IPS DF 4.7 (cell line): ENCODE measurements at regions not wholly inside any gene's neighbourhood (a gene's known extent, or its start where the extent isn't known, plus 50 kb on each side); places are given as distances from the start of the nearest gene placed in this dataset.

Source experiments
- DNase-seq: peaks from one replicate; pipeline ENCODE4 v3.0.0-alpha.2; 2013; ENCODE audit warnings: low spot score; ENCODE audit errors: extremely low read depth

GRCh38 chr2:150417278-150417677, 70.2 kb downstream of the RND3 start:
- no peak for DNase-seq

- no peak for DNase-seq
Observed at GRCh38 chr2:150415022-150415421, 72.4 kb downstream of the RND3 start.

DNA sequence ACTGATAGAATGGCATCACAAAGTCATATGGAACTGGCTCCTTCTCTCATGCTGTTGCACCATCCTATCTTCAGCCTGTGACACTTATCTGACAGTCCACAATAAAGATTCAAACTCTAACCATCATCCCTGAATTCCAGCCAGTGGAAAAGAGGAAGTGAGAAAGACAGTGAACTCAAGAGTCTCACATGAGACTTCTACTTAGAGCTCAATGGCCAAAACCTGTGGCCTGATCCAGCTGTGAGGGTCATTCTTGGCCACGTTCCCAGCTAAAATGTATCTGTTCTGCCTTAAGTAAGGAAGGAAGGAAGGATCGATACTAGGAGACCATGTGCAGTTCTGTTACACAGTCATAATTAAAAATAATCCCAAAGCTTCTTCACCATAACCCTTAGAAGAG, 73.6 kb downstream of the RND3 start:
- DNase-seq, result no peak

DNA sequence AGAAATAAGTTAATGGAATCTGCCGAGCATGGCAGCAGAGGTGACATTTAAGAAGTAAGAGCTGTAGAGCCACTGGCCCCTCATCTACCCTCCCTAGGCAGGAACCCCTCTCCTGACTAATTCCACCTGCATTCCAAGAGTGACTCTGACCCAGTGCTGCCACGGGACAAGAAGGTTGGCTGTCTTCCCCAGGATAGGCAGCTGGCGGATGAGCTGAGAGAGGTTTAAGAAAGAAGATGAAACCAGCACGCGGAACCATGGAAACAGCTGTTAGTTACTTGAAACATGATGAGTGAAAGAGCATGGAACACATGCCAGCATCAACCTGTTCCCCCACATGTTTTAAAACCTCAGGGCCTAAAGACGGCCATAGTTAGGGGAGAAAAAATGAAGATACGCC, 74.1 kb downstream of the RND3 start:
- DNase-seq, result no peak

DNA sequence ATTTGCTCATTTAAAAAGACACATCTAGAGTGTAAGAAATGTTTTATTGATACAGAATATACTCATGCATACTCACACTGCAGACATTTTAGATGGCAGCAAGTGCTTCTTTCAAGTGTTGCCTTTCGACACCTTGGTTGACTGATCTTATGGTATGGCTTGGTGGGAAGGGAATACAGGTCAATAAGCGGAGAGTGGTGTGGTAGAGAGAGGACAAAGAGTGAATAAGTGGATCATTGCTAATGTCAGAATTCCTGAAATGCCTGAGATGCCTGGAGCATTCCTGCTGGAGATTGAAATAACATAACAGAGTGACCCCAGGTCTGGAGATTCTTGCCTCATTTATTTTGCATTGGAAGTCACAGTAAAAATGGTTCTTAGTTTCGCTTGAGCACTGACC, 76.7 kb downstream of the RND3 start:
- DNase-seq, result peak; percentile 91

- no peak for DNase-seq
Observed at GRCh38 chr2:150409196-150409595, 78.3 kb downstream of the RND3 start.

DNA sequence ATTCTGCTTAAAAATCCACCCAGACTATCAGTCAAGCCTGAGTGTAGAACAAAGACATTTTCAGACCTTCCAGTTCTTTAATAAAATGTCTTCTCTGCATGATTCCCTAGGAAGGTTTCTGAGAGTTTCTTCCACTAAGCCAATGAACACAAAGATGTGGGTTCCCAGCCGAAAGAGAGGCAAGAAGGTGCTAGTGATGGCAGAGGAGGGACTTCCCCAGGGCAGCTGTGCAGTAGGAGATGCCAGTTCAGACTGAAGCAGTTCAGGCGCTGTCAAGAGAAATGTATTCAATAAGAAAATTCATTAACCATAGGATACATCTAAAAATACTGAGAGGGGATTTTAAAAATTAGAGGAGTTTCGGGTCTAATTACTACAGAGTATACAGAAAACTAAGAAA, 83.3 kb downstream of the RND3 start:
- no peak for DNase-seq

- no peak for DNase-seq
Observed at GRCh38 chr2:150403457-150403856, 84.0 kb downstream of the RND3 start.

- no peak for DNase-seq
Observed at GRCh38 chr2:150402953-150403352, 84.5 kb downstream of the RND3 start.

DNA sequence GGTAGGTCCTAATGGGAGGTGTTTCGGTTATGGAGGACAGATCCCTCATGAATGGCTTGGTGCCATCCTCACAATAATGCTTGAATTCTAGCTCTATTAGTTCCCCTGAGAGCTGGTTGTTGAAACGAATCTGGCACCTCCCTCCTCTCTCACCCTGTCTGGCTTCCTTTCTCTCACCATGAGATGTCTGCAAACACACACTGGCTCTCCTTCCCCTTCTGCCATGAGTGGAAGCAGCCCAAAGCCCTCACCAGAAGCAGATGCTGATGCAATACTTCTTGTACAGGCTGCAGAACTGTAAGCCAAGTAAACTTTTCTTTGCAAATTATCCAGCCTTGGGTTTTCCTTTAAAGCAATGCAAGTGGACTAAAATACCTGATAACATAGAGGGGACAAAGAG, 86.6 kb downstream of the RND3 start:
- no peak for DNase-seq

DNA sequence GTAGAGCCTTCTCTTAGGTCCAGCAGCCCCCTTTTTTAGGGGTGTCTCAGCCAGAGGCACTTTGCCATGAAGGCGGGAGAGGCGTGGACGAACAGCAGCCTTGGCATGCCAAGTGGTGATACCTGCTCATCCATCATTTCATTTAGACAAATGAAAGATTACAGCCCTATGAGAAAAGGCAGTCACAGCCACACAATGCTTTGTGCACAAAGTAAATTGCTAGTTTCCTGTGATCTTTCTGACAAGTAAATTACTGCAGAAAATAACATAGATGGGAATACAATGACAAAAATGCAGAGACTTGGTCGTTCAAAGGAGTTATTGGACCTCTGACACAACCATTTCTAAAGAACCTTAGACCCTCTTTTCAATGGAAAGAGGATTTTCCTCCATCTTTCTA, 94.9 kb downstream of the RND3 start:
- no peak for DNase-seq

- no peak for DNase-seq
Observed at GRCh38 chr2:150391779-150392178, 95.7 kb downstream of the RND3 start.

- no peak for DNase-seq
Observed at GRCh38 chr2:150389447-150389846, 98.0 kb downstream of the RND3 start.

- DNase-seq, result no peak
Observed at GRCh38 chr2:150388289-150388625, 99.2 kb downstream of the RND3 start.

GRCh38 chr2:150387586-150388288, 99.7 kb downstream of the RND3 start:
- DNase-seq, result no peak

GRCh38 chr2:150385211-150385610, 102.3 kb downstream of the RND3 start:
- DNase-seq, result no peak

GRCh38 chr2:150383587-150383986, 103.9 kb downstream of the RND3 start:
- no peak for DNase-seq

- no peak for DNase-seq
Observed at GRCh38 chr2:150379166-150379565, 108.3 kb downstream of the RND3 start.

GRCh38 chr2:150378686-150379085, 108.8 kb downstream of the RND3 start:
- DNase-seq, result no peak

DNA sequence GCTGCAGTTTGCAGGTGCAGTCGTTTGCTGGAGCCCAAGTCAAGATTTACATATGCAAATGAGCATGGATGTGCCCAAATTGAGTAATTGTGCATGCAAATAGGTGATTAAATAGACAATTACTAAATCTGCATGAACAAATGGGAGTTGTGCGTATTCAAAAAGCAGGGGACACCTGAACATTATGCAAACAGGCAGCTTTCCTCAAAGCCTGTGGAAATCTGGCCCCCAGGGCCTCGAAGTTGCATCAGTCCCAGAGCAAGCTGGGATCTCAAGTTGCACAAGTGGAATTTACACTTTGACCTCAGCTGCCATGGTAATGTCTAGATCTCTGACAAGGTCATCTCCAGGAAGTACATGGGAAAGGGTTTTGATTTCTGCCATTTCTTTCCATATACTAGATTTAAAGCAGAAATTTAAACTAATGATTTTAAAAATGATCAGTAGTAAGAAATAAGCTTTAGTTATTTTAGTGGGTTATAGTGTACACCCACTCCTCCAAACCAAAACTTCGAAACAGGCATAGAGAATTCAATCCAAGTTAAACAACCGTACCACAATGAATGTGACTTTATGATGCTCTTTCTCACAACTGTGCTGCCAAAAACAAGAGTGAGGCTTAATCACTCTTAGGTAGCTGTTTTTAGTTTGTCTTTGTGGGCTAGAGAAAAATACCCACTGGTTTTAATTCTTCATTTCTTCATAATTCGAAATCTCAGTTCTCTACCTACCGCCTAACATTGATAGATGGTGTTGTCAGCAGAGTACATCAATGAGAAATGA, 110.7 kb downstream of the RND3 start:
- DNase-seq, result no peak

DNA sequence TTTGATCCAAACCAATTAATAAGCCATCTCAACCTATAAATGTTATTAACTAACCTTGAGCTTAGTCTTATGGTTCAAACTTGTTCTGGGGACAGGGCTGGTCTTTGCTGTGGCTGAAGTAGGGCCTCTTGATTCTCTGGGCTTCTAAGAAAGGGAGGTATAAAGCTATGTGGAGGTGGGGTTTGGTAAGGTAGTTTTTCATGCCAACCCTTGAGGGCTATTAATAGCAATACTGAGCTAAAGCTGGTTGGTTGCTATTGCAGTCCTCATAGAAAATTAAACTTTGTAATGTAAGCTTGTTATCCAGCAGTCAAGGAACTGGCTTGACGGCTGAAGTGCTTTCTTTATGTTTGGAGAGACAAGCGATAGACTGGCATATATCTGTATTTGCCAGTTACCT, 112.1 kb downstream of the RND3 start:
- no peak for DNase-seq

DNA sequence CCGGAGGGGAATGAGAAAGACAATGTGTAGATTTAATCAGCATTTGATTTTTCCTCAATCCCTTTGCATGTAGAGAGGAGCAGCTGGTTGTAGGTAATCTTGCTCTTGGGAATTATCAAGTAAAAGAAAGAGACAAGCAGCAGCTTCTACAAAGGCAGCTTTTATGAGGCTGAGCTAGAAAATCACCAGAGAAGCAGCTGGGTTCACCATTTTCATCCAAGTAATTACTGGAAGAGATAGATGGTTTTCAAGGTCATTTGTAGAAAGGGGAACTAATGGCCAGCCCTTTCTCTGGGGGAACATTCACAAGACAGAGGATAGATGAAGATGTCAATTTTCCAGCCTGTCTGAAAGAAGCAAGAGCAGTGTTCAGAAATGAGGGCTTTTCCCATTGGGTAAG, 113.0 kb downstream of the RND3 start:
- no peak for DNase-seq

GRCh38 chr2:150373374-150373773, 114.1 kb downstream of the RND3 start:
- DNase-seq, result no peak
